Pancreas (tissue), 10 donors: ENCODE measurements at regions not wholly inside any gene's neighbourhood (a gene's known extent, or its start where the extent isn't known, plus 50 kb on each side); places are given as distances from the start of the nearest gene placed in this dataset.

Source experiments
- ATAC-seq, 4 donors: fragments of 200-7000 bp; cut with Tn5 transposase; one replicate each; pipeline versions ENCODE4 v1.8.0 to v1.9.1; 2020; ENCODE audit warnings: mild to moderate bottlenecking in 4 of 4, moderate library complexity in 4 of 4
- DNase-seq, 6 donors: peaks; one replicate each; pipeline ENCODE4 v3.0.0-alpha.2; 2020
- FAIRE-seq: peaks from 2 replicates; lab custom pipeline; 2012; peaks lifted over from hg19 to GRCh38; lab: Jason Lieb, UNC
- H3K27ac ChIP-seq, 4 donors: fragments of 200-600 bp; sonication (generic); 1 replicate in 3 of 4; 2 replicates in 1 of 4; pipeline versions ENCODE4 v1.5.0 to v1.8.0; 2020
- H3K27me3 ChIP-seq, 4 donors: fragments of 200-600 bp; one replicate each; pipeline ENCODE4 v1.8.0; 2021
- H3K36me3 ChIP-seq, 3 donors: fragments of 200-600 bp; sonication (generic) in 1 of 3; one replicate each; pipeline versions ENCODE4 v1.5.0 to v1.8.0; 2020 to 2021
- H3K4me1 ChIP-seq, 3 donors: fragments of 200-600 bp; one replicate each; pipeline ENCODE4 v1.8.0; 2021
- H3K4me3 ChIP-seq, 4 donors: fragments of 200-600 bp; sonication (generic) in 2 of 4; one replicate each; pipeline versions ENCODE4 v1.5.0 to v1.8.0; 2020 to 2021
- H3K9me3 ChIP-seq, 4 donors: fragments of 200-600 bp; one replicate each; pipeline ENCODE4 v1.8.0; 2021
- CTCF ChIP-seq, 4 donors: fragments of 200-600 bp; sonication (generic) in 3 of 4; IDR thresholded peaks; one replicate each; pipeline versions ENCODE4 v1.5.0 to v1.8.0; 2021; ENCODE audit warnings: antibody characterized with exemption in 4 of 4
- WGBS, 2 donors: extraction: QIAGEN DNeasy Blood & Tissue Kit; methylation state at CpG; one replicate each; pipeline ENCODE4 v1.1.7; 2013; 5-methylcytosine and 5-hydroxymethylcytosine counted together
- intact Hi-C, 3 donors: fragments of 100-400 bp; cut with DNase I; formaldehyde crosslinking; loops; one replicate each; pipeline versions ENCODE4 v1.11.1 to v1.14.2; 2022
- donor health status: healthy with polysubstance abuse.
- donor health status: DM: no; HTN: no; CAD: no; lungs with moderate emphysema.
- donor health status: DM: no; HTN: no; CAD: no.
- donor health status: control.
- donor health status: control.
- donor health status: Bipolar disorder and iron deficiency.
- donor health status: DM: yes; HTN: yes; CAD: no.
- donor health status: DM: no; HTN: no; CAD: no.
- donor health status: DM: no; HTN: no; CAD: no.
- donor health status: DM: yes; HTN: yes; CAD: no.

GRCh38 chr9:99445371-99445891 is 223.3 kb downstream of the SEC61B start:
- Histone ChIP-seq H3K36me3 (no peaks in the 10 kb centered on the region), H3K4me3 (no peak overlapping the region), H3K27me3 (no peaks in the 10 kb centered on the region), H3K9me3 (no peaks in the 10 kb centered on the region), H3K27ac (no peak overlapping the region), H3K4me1 (no peaks in the 10 kb centered on the region)
- DNase-seq (no peak), FAIRE-seq (no peak), ATAC-seq (peak in 1 of 4 donors; percentile 71)
- 68 to 71% methylated on average over 4 of the region's 4 CpGs for WGBS, 2 donors
- intact Hi-C loops, result no loop called here
- TF ChIP-seq CTCF (IDR thresholded peaks at IDR 0.05), result no peak

DNA sequence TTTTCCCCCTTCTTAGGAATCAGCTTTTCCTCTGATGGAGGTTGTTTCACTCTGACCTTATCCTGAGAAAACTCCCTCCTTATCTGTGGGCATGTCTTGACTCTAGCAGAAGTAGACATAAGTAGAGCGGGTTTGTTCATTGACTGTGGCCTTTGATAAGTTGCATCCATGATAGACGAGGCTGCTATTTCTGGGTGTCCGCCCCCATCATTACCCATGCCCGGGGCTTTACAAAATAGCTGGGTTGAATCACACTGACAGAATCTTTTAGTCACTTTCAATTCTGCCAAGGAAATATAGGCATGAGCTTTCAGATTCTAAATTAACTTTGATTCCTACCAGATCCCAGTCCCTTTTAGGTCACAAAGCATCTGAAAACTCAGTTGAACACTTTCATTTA is 223.8 kb downstream of the SEC61B start:
- ATAC-seq, result no peak
- no peak overlapping the region for H3K4me3 ChIP-seq

GRCh38 chr9:99447951-99448350 is 225.9 kb downstream of the SEC61B start:
- DNase-seq (no peak), FAIRE-seq (no peak), ATAC-seq (no peak)
- Histone ChIP-seq H3K36me3 (no peaks in the 10 kb centered on the region), H3K4me1 (no peaks in the 10 kb centered on the region), H3K9me3 (no peaks in the 10 kb centered on the region), H3K27me3 (no peaks in the 10 kb centered on the region), H3K27ac (no peak overlapping the region), H3K4me3 (no peak overlapping the region)
- intact Hi-C loops, result no loop called here
- no peak for TF ChIP-seq CTCF (IDR thresholded peaks at IDR 0.05)

More for the DNA sequence above, 223.8 kb downstream of the SEC61B start:
- no peaks in the 10 kb centered on the region for H3K36me3 ChIP-seq
- no peak for TF ChIP-seq CTCF (IDR thresholded peaks at IDR 0.05)
- no peaks in the 10 kb centered on the region for H3K27me3 ChIP-seq
- no peak overlapping the region for H3K27ac ChIP-seq
- intact Hi-C loops, result no loop called here
- DNase-seq (no peak), FAIRE-seq (no peak)
- WGBS, 2 donors, result 77 to 81% methylated on average over 4 of the region's 4 CpGs
- no peaks in the 10 kb centered on the region for H3K4me1 ChIP-seq
- no peaks in the 10 kb centered on the region for H3K9me3 ChIP-seq

DNA sequence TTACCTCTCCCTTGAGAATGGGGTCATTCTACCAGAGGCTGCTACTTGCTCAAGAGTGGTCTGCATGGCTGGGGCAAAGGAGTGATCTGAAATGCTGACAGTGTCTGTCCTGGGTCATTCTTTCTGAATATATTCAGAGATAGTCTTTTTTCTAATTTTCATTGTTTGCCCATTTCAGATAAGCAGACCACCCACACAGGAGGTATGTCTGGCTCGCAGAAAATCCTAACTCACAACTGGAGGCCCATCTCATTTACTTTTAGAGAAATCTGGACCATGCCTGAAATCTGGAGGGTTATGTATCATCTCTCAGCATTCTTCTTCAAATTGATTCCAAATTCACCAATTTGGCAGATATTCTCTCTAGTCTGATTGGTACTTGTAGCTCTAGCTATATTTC is 227.6 kb downstream of the SEC61B start:
- H3K4me1 ChIP-seq, result no peaks in the 10 kb centered on the region
- TF ChIP-seq CTCF (IDR thresholded peaks at IDR 0.05), result no peak
- no peak for DNase-seq
- WGBS, 2 donors, result 81 to 92% methylated on average over 1 of the region's 1 CpG
- no peak for ATAC-seq
- intact Hi-C loops, result no loop called here
- no peak for FAIRE-seq
- H3K27ac ChIP-seq, result no peak overlapping the region
- H3K9me3 ChIP-seq, result no peaks in the 10 kb centered on the region
- H3K4me3 ChIP-seq, result no peak overlapping the region
- no peaks in the 10 kb centered on the region for H3K27me3 ChIP-seq
- no peaks in the 10 kb centered on the region for H3K36me3 ChIP-seq

DNA sequence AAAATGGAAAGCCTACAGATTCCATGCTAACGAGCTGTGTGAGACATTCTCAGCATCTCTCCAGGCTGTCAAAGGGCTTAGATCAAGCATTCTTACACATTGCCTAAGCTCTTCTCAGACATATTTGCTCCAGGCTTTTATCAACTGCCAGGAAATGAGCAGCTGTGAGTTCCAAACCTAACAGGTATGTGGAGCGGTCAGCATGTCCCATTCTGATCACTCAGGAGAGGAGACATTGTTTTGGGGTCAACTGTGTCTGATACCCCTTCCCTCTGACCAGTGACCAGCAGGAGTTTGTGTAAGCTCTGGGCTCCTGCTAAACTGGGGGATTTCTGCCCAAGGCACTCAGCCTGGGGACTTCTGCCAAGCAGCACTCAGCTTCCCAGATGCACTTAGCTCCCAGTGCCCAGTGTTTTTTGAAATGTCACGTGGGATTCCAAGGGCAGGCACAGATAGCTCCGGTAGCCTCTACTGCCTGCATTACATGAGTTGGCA is 229.1 kb downstream of the SEC61B start:
- ATAC-seq, result peak in 3 of 4 donors; percentile 78 to 94 (median 88)

More for the DNA sequence above, 229.1 kb downstream of the SEC61B start:
- no peaks in the 10 kb centered on the region for H3K9me3 ChIP-seq
- no peaks in the 10 kb centered on the region for H3K36me3 ChIP-seq
- H3K4me1 ChIP-seq, result no peaks in the 10 kb centered on the region
- no peaks in the 10 kb centered on the region for H3K27me3 ChIP-seq
- no peak overlapping the region for H3K27ac ChIP-seq
- TF ChIP-seq CTCF (IDR thresholded peaks at IDR 0.05), result no peak
- intact Hi-C loops, result no loop called here
- WGBS, 2 donors, result 38 to 49% methylated on average over 4 of the region's 4 CpGs
- peak in 2 of 6 donors; percentile 24 to 33 for DNase-seq
- FAIRE-seq, result no peak
- no peak overlapping the region for H3K4me3 ChIP-seq
